ENCODE measurements at regions not wholly inside any gene's neighbourhood (a gene's known extent, or its start where the extent isn't known, plus 50 kb on each side); places are given as distances from the start of the nearest gene placed in this dataset.

DNA sequence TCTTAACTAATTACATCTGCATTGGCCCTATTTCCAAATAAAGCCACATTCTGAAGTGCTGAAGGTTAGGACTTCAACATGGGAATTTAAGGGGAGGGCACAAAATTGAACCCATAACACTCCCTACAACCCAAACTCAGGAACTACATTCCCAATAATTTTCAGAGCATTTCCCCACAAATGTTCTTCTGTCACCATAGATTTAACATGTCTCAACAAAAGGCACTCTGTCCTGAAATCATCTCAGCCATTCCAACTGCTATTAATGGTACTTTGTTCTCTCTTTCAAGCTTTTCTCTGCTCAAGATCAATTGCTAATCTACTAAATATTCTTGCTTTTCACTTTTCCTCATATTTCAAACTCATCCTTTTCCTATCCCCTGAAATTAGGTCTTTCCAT, 74.0 kb upstream of the SOX1 start:
- no peak for TF ChIP-seq RBBP5 (IDR thresholded peaks at IDR 0.05; ENCODE audit: borderline replicate concordance, low read depth, low read length)
- TF ChIP-seq GABPA (IDR thresholded peaks at IDR 0.05; ENCODE audit: borderline replicate concordance, insufficient read depth, low read length): no peak
- TF ChIP-seq, protein P1, sequence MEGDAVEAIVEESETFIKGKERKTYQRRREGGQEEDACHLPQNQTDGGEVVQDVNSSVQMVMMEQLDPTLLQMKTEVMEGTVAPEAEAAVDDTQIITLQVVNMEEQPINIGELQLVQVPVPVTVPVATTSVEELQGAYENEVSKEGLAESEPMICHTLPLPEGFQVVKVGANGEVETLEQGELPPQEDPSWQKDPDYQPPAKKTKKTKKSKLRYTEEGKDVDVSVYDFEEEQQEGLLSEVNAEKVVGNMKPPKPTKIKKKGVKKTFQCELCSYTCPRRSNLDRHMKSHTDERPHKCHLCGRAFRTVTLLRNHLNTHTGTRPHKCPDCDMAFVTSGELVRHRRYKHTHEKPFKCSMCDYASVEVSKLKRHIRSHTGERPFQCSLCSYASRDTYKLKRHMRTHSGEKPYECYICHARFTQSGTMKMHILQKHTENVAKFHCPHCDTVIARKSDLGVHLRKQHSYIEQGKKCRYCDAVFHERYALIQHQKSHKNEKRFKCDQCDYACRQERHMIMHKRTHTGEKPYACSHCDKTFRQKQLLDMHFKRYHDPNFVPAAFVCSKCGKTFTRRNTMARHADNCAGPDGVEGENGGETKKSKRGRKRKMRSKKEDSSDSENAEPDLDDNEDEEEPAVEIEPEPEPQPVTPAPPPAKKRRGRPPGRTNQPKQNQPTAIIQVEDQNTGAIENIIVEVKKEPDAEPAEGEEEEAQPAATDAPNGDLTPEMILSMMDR (IDR thresholded peaks at IDR 0.05; ENCODE audit: control extremely low read depth in 1 of 3, insufficient read depth in 1 of 3, low read depth in 1 of 3, low read length in 3 of 3): no peak
- no peak for TF ChIP-seq BCL11A (IDR thresholded peaks at IDR 0.05; ENCODE audit: low read depth in 2 of 2, low read length in 2 of 2)
- TF ChIP-seq, protein P2, sequence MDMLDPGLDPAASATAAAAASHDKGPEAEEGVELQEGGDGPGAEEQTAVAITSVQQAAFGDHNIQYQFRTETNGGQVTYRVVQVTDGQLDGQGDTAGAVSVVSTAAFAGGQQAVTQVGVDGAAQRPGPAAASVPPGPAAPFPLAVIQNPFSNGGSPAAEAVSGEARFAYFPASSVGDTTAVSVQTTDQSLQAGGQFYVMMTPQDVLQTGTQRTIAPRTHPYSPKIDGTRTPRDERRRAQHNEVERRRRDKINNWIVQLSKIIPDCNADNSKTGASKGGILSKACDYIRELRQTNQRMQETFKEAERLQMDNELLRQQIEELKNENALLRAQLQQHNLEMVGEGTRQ (IDR thresholded peaks at IDR 0.05; ENCODE audit: low read length): no peak
- TF ChIP-seq EP300 (IDR thresholded peaks at IDR 0.05; ENCODE audit: borderline replicate concordance in 1 of 2, low read depth in 2 of 2, low read length in 2 of 2): no peak
- no peak for TF ChIP-seq BRCA1 (IDR thresholded peaks at IDR 0.05; ENCODE audit: low read depth, low read length)
- TF ChIP-seq EGR1 (IDR thresholded peaks at IDR 0.05; ENCODE audit: borderline replicate concordance, low read depth, low read length): no peak
- TF ChIP-seq POLR2AphosphoS5 (IDR thresholded peaks at IDR 0.05; ENCODE audit: low read depth, low read length): no peak
- no peak for TF ChIP-seq SP2 (IDR thresholded peaks at IDR 0.05; ENCODE audit: low read length)
